Left ventricle myocardium inferior (tissue), 1 donor: ENCODE measurements at regions not wholly inside any gene's neighbourhood (a gene's known extent, or its start where the extent isn't known, plus 50 kb on each side); places are given as distances from the start of the nearest gene placed in this dataset.

Experiments
- DNase-seq: peaks from one replicate; pipeline ENCODE4 v3.0.0-alpha.2; 2020
- H3K27ac ChIP-seq: fragments of 200-600 bp; replicated peaks from 2 replicates; pipeline ENCODE4 v1.8.0; 2021
- H3K27me3 ChIP-seq: fragments of 200-600 bp; 2 replicates; pipeline ENCODE4 v1.8.0; 2021; ENCODE audit warnings: low read depth
- H3K36me3 ChIP-seq: fragments of 200-600 bp; 2 replicates; pipeline ENCODE4 v1.8.0; 2021
- H3K4me1 ChIP-seq: fragments of 200-600 bp; 2 replicates; pipeline ENCODE4 v1.8.0; 2021
- H3K4me3 ChIP-seq: fragments of 200-600 bp; 2 replicates; pipeline ENCODE4 v1.8.0; 2021; ENCODE audit warnings: mild to moderate bottlenecking, moderate library complexity
- H3K9me3 ChIP-seq: fragments of 200-600 bp; replicated peaks from 2 replicates; pipeline ENCODE4 v1.8.0; 2021
- CTCF ChIP-seq: fragments of 200-600 bp; IDR thresholded peaks from 2 replicates; pipeline ENCODE4 v1.8.0; 2021; ENCODE audit warnings: antibody characterized with exemption, mild to moderate bottlenecking, borderline replicate concordance
- intact Hi-C: fragments of 100-400 bp; cut with micrococcal nuclease; formaldehyde crosslinking; loops from one replicate; pipeline ENCODE4 v1.11.0; 2022
- donor health status: DM: no; HTN: yes; CAD: no; lungs with severe emphysema.

DNA sequence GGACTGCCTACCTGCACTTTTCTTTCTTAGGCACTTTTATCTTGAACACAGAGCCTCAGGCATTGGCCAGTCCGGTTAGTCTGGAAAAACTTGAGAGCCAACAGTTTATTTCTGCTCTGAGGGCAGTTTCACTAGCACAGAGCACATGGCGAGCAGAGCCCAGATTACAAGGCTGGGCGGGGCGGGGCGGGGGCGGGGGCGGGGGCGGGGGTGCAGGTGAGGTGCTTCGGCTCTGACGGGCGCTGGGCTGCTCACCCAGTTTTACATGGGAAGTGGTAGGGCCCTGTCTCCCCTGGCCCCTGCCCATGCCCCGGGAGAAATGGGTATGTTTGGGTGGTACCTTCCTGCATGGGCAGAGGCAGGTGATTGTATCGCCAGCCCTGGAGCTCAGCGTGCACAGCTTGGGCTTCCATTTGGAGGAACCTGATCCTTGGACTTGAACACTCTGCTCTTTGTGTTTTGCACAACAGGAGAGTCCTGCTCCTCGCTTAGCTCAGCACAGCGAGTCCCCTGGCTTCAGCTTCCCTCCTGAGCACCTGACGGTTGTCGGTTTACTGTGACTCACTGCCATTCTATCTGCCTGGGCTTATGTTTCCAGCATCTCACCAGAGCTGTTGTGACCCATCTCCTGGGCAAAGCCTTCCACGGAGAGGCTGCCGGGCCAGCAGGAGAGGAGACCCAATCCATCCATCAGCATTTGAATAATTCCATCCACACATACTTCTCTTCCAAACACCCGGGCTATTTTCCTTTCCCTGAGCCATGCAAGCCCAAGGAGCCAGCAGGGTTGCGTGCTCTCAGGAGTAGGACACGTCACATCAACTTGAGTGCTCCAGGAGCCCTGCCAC, 108.5 kb downstream of the ARF6 start:
- Histone ChIP-seq H3K4me1 (peaks cover 57% of the 10 kb centered on the region), H3K27ac (peak overlapping the region; percentile 90), H3K9me3 (no peaks in the 10 kb centered on the region), H3K27me3 (no peaks in the 10 kb centered on the region), H3K36me3 (no peaks in the 10 kb centered on the region), H3K4me3 (no peak overlapping the region)
- TF ChIP-seq CTCF, result no peak
- no peak for DNase-seq
- intact Hi-C loops, result no loop called here

DNA sequence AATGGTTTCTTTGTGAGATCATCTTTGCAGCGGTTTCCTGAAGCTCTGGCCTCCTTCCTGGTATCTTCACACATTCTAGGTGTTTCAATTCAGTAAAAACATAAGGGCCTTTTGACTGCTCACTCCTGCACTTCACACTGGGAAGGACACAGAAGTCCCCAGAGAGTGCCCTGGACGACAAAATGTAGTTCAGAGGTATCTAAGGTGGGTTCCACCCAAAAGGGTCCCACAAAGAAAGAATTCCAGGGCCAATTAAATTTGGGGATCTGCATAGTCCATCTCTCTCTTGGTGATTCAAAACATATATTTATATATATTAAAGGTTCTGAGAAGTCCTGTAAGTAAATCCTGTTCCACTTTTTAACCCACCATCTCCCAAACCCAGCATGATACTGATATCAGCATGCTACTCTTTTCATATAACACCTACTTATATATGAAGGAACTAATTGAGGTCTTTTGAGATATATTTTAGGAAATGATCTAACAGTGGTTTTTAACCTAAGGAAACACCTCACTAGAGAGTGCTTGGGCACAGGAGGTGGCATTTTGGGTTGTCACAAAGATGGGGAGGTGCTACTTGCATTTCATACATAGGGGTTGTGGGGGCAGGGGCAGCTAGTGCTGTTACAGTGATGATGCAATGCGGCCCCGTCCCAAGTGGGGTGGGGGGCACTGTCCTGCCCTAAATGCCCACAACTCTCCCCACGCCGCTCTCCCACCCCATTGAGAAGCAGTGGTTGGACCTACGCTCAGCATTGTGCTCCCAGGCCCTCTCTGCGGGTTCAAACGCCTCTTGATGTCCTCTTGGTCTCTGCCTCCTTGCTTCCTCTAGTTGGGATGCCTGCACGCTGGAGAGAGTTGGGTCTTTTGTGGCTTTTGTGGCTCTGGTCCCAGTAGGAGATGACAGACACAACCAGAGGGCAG, 109.4 kb downstream of the ARF6 start:
- TF ChIP-seq CTCF, result no peak
- Histone ChIP-seq H3K4me3 (peak overlapping the region; percentile 70), H3K9me3 (no peaks in the 10 kb centered on the region), H3K36me3 (no peaks in the 10 kb centered on the region), H3K4me1 (peaks cover 57% of the 10 kb centered on the region), H3K27ac (peak overlapping the region; percentile 90), H3K27me3 (no peaks in the 10 kb centered on the region)
- DNase-seq, result no peak
- intact Hi-C loops, result no loop called here

- H3K4me3 ChIP-seq, result peak overlapping the region; percentile 70
- TF ChIP-seq CTCF, result no peak
- H3K27ac ChIP-seq, result peak overlapping the region; percentile 90
- DNase-seq, result no peak
- H3K36me3 ChIP-seq, result no peaks in the 10 kb centered on the region
- H3K4me1 ChIP-seq, result peaks cover 57% of the 10 kb centered on the region
- no peaks in the 10 kb centered on the region for H3K27me3 ChIP-seq
- no peaks in the 10 kb centered on the region for H3K9me3 ChIP-seq
- intact Hi-C loops, result no loop called here
These were observed 110.0 kb downstream of the ARF6 start for GRCh38 chr14:50002926-50003212.

DNA sequence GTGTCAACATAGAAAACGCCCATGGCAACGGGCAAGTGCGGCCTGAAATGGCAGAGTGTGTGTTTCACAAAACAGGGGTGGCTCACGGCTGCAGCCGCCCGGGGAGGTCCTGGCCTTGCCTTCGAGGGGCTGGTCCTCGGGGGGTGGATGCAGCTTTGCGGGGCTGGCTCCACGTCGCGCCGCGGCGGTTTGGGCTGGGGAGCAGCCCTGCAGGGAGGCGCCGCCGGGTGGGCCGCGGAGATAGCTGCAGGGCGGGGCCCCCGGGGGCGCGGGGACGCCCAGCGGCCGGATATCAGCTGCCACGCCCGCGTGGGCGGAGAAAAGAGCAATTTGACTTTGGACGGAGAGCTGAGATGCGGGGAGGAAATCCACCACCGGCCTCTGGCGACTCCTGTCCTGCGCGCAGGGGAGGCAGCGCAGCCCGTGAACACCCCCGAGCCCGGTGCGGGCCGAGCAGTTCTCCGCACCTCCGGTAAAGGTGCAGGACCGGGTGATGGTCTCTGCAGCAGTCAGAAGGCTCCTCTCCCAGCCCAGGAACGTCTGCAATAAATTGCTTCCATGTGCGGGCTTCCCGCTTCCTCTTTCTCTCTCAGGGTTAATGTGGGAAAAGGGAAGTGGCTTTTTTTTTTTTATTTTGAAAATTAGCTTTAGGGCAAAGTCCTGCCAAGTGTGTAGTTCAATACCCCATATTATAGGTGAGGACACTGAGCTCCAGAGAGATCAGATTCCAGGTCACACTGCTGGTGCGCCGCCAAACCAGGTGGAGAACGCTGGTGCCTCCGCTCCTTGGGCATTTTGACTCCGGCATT, 110.5 kb downstream of the ARF6 start:
- Histone ChIP-seq H3K36me3 (no peaks in the 10 kb centered on the region), H3K9me3 (no peaks in the 10 kb centered on the region), H3K4me1 (peaks cover 57% of the 10 kb centered on the region), H3K4me3 (peak overlapping the region; percentile 70), H3K27ac (peak overlapping the region; percentile 90), H3K27me3 (no peaks in the 10 kb centered on the region)
- intact Hi-C loops, result no loop called here
- TF ChIP-seq CTCF, result peak; percentile 46
- peak; percentile 86 for DNase-seq

GRCh38 chr14:50006141-50006540, 110.2 kb downstream of the VCPKMT start:
- no peak for DNase-seq
- intact Hi-C loops, result no loop called here
- peaks cover 30% of the 10 kb centered on the region for H3K4me1 ChIP-seq
- no peak overlapping the region for H3K27ac ChIP-seq
- H3K27me3 ChIP-seq, result no peaks in the 10 kb centered on the region
- no peak for TF ChIP-seq CTCF
- no peak overlapping the region for H3K4me3 ChIP-seq
- no peaks in the 10 kb centered on the region for H3K36me3 ChIP-seq
- H3K9me3 ChIP-seq, result no peaks in the 10 kb centered on the region
